Fibroblast of the conjunctiva (primary cell): ENCODE measurements at regions not wholly inside any gene's neighbourhood (a gene's known extent, or its start where the extent isn't known, plus 50 kb on each side); places are given as distances from the start of the nearest gene placed in this dataset.

Experiments used
- DNase-seq: peaks from one replicate; pipeline ENCODE4 v3.0.0-alpha.2; 2010; ENCODE audit warnings: low read depth

GRCh38 chr4:124529131-124529530, 183.4 kb downstream of the ANKRD50 start:
- peak; percentile 27 for DNase-seq

- DNase-seq, result peak; percentile 44
Observed at GRCh38 chr4:124530464-124531077, 182.0 kb downstream of the ANKRD50 start.

- DNase-seq, result no peak
Observed at GRCh38 chr4:124534131-124534530, 178.4 kb downstream of the ANKRD50 start.

GRCh38 chr4:124535003-124535402, 177.5 kb downstream of the ANKRD50 start:
- DNase-seq, result no peak

- no peak for DNase-seq
Observed at GRCh38 chr4:124536946-124537345, 175.6 kb downstream of the ANKRD50 start.

DNA sequence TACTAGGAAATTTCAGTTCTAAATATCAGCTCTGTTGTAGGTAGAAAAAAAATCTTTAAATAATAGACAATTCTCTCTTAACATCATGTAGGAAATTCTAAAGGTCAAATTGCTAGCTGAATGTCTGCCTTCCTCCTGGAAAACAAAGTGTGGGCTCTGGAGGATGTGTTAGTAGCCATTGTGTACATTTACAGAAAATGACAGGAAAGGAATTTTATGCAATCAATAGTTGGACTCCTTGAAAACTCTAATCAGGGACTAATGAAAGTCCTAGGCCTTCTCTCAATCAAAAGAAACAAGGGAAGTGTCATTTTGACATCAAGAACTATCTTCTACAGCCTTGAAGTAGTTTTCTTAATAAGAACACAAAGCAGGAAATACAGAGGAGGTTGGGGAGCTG, 174.6 kb downstream of the ANKRD50 start:
- no peak for DNase-seq

- no peak for DNase-seq
Observed at GRCh38 chr4:124540014-124540413, 172.5 kb downstream of the ANKRD50 start.

DNA sequence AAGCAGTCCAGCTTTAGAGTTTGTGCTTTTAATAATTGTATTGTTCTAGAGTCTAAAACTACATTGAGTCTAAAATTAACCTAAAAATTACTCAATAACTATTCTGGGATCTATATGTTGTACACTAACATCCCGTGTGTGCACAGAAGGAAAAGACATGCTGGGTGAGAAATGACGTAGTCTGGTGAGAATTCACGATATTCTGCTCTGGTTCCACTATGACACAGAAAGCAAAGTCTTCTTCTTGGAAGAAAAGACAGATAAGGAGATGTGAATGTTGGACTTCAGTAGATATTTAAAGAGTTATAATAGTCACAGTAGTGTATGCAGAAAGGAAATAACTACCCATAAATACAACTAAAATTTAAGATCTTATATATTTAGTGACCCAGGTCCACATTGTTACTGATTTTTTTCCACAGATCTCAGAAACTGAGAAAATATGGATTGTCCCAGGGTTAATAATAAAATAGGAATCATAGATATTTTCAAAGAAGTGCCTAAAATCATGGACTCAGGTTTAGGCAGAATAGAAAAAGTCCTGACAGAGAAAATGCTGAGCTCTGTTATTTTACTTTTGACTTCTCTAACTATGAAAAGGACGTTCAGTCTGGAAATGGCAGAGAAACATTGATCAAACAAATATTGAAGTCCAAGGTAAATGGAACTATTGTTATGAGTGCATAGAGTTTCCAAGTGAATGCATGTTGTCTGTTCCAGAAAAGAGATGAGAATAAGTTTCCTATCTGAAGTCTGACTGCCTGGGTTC, 170.7 kb downstream of the ANKRD50 start:
- DNase-seq, result no peak

- DNase-seq, result no peak
Observed at GRCh38 chr4:124555959-124556358, 156.6 kb downstream of the ANKRD50 start.

- no peak for DNase-seq
Observed at GRCh38 chr4:124564121-124564520, 148.4 kb downstream of the ANKRD50 start.

GRCh38 chr4:124565371-124565770, 147.2 kb downstream of the ANKRD50 start:
- DNase-seq, result no peak

DNA sequence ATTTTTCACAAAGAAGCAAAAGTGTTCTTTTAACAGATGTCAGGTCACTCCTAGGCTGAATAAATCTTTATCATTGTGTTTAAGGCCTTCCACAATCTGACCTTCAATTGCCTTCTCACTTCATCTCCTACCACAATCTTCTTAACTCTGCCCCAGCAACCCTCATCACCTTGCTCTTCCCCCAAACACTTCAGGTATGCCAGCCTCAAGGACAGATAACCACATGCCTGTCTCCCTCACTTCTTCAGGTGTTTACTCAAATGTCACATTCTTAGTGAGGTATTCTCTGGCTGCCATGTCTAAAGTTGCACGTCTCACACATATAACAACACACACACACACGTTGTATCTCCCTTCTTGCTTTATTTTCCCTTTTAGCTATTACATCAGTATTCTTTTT, 146.5 kb downstream of the ANKRD50 start:
- DNase-seq, result no peak

DNA sequence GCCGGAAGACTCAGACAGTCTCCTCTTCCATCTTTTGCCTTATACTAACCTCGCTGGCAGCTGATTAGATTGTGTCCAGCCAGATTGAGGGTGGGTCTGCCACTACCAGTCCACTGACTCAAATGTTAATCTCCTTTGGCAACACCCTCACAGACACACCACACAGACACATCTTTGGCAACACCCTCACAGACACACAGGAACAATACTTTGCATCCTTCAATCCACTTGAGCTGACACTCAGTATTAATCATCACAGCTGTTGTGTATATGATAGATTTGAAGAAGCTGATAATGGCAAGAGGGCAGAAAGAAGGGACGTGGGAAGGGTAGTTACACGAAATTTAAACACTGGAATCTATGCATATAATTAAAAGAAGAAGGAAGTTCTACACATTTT, 139.5 kb downstream of the ANKRD50 start:
- DNase-seq, result no peak

DNA sequence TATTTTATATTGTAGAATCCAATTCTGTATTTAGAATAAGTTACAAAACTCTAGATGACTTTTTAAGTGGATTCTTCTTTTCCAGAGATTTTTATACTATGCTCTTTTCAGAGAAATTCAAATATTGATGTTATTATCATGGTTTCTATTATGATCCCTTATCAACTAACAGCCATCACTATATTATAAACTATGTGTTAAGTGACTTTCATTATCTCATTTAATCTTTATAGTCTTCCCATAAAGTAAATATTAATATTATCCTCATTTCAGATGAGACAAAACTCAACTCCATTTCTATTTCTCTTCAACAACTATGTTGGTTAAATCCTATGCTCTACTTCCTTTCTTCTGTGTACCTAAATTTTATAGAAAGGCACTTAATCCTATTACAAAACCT, 132.6 kb downstream of the ANKRD50 start:
- DNase-seq, result no peak

- no peak for DNase-seq
Observed at GRCh38 chr4:124583797-124584196, 128.7 kb downstream of the ANKRD50 start.

- no peak for DNase-seq
Observed at GRCh38 chr4:124589786-124590185, 122.7 kb downstream of the ANKRD50 start.

DNA sequence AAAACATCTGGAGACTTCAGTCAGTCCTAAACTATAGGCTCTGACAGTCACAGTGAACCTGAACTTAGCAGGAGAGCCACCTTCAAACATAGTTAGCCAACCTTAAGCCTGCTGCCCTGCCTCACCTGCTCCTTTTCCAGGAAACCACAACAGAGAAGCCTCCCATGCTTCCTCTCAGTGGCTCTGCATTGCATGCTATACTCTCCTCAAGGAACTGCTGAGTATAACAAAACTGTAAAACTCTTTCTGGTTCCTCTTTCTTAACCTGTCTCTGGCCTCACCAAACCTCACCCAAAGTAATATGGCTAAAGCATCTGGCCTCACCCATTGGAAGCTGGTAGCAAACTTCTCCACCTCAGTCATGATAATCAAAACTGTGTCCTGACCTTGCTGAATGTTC, 122.1 kb downstream of the ANKRD50 start:
- DNase-seq, result no peak

- DNase-seq, result no peak
Observed at GRCh38 chr4:124591637-124592036, 120.9 kb downstream of the ANKRD50 start.

DNA sequence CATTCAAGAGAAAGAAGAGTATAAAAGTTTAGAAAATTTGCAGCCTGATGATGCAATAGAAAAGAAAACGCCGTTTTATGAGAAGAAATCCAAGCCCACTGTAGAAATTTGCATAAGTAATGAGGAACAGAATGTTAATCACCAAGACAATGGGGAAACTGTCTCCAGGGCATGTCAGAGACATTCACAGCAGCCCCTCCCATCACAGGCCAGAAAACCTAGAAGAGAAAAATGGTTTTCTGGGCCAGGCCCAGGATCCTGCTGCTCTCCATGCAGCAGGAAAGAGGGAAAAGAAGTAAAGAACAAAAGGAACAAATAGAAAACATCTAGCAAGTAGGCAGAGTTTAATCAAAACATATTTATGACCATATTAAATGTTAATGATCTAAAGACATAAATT, 119.0 kb downstream of the ANKRD50 start:
- no peak for DNase-seq

- DNase-seq, result no peak
Observed at GRCh38 chr4:124594945-124595344, 117.6 kb downstream of the ANKRD50 start.

GRCh38 chr4:124596816-124597215, 115.7 kb downstream of the ANKRD50 start:
- no peak for DNase-seq

DNA sequence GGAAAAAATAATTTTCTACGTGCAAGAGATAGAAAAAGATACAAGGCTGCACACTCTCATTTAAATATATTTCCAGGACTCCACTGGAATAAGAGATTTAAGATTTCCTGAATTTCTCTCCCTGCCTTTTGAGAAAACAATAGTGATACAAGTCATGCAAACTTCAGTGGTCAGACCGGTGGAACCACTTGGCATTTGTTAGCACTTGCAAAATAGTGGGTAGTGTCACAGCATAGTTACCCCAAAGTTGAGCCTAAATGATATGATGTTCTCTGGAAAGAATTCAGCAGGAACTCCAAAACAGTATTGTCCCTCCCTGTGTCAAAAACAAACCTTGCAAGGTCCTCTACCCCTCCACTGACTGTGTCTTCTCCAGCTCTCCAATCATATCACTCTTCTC, 102.3 kb downstream of the ANKRD50 start:
- no peak for DNase-seq
